DND-41 (cell line): ENCODE measurements at regions not wholly inside any gene's neighbourhood (a gene's known extent, or its start where the extent isn't known, plus 50 kb on each side); places are given as distances from the start of the nearest gene placed in this dataset.

ENCODE experiments used
- ATAC-seq: fragments of 200-7000 bp; cut with Tn5 transposase; 3 replicates; pipeline ENCODE4 v1.9.1; 2021; ENCODE audit warnings: low read depth; ENCODE audit not compliant: insufficient read depth
- DNase-seq: peaks from one replicate; pipeline ENCODE4 v3.0.0-alpha.2; 2020
- H2AFZ ChIP-seq: 2 replicates; pipeline ENCODE4 v1.6.0; 2012; ENCODE audit warnings: low read depth, low read length
- H3K27ac ChIP-seq: 2 replicates; pipeline ENCODE4 v1.5.1; 2012; ENCODE audit warnings: low read length, inconsistent platforms
- H3K27me3 ChIP-seq: fragments of 200-600 bp; sonication (generic); 2 replicates; pipeline ENCODE4 v1.6.0; 2012; ENCODE audit warnings: low read length, mild to moderate bottlenecking, inconsistent platforms; ENCODE audit not compliant: insufficient read depth, poor library complexity
- H3K36me3 ChIP-seq: 2 replicates; pipeline ENCODE4 v1.5.1; 2012; ENCODE audit warnings: low read length, inconsistent platforms; ENCODE audit not compliant: insufficient read depth
- H3K4me1 ChIP-seq: 2 replicates; pipeline ENCODE4 v1.5.1; 2012; ENCODE audit warnings: mild to moderate bottlenecking, low read length; ENCODE audit not compliant: insufficient read depth
- H3K4me2 ChIP-seq: 2 replicates; pipeline ENCODE4 v1.6.0; 2012; ENCODE audit warnings: mild to moderate bottlenecking, moderate library complexity, low read length, inconsistent platforms; ENCODE audit not compliant: insufficient read depth
- H3K4me3 ChIP-seq, 2 experiments: fragments of 200-600 bp in 1 of 2; shearing (Covaris generic) in 1 of 2; 2 replicates each; pipeline ENCODE4 v1.5.1; 2012 to 2016; ENCODE audit warnings: inconsistent platforms in 2 of 2, low read length in 2 of 2, mild to moderate bottlenecking in 2 of 2, low read depth in 1 of 2, moderate library complexity in 1 of 2
- H3K79me2 ChIP-seq: 2 replicates; pipeline ENCODE4 v1.6.0; 2012; ENCODE audit warnings: low read length, inconsistent platforms; ENCODE audit not compliant: insufficient read depth
- H3K9ac ChIP-seq: 2 replicates; pipeline ENCODE4 v1.6.0; 2012; ENCODE audit warnings: low read depth, mild to moderate bottlenecking, inconsistent platforms, low read length, moderate library complexity
- H3K9me3 ChIP-seq: 2 replicates; pipeline ENCODE4 v1.5.1; 2012; ENCODE audit warnings: low read length, moderate library complexity, mild to moderate bottlenecking, inconsistent platforms; ENCODE audit not compliant: insufficient read depth, severe bottlenecking
- H4K20me1 ChIP-seq: 2 replicates; pipeline ENCODE4 v1.6.0; 2012; ENCODE audit warnings: low read length; ENCODE audit not compliant: insufficient read depth
- CTCF ChIP-seq: IDR thresholded peaks from 2 replicates; pipeline ENCODE4 v1.5.1; 2012; ENCODE audit warnings: borderline replicate concordance, low read length, moderate library complexity, mild to moderate bottlenecking; ENCODE audit not compliant: poor library complexity, severe bottlenecking; ENCODE audit errors: extremely low read depth
- EZH2 ChIP-seq: IDR thresholded peaks from 3 replicates; pipeline ENCODE4 v1.6.1; 2012; ENCODE audit warnings: borderline replicate concordance, low read depth, mild to moderate bottlenecking, moderate library complexity, low read length, inconsistent platforms; ENCODE audit not compliant: severe bottlenecking

GRCh38 chr2:237198164-237198855 is 112.6 kb downstream of the COPS8 start:
- Histone ChIP-seq H3K9me3 (peaks cover 7% of the 10 kb centered on the region), H4K20me1 (no peaks in the 10 kb centered on the region; the same call in 1 of the 2 replicates), H3K9ac (no peak overlapping the region), H3K4me3 (no peak overlapping the region), H3K27me3 (no peaks in the 10 kb centered on the region), H3K4me2 (no peak overlapping the region), H2AFZ (no peak overlapping the region), H3K4me1 (no peaks in the 10 kb centered on the region), H3K79me2 (no peaks in the 10 kb centered on the region), H3K27ac (no peak overlapping the region), H3K36me3 (no peaks in the 10 kb centered on the region)
- no peak for TF ChIP-seq EZH2
- TF ChIP-seq CTCF: no peak
- DNase-seq (no peak), ATAC-seq (no peak)

- no peak overlapping the region for H3K4me2 ChIP-seq
- H3K9me3 ChIP-seq: peaks cover 7% of the 10 kb centered on the region
- ATAC-seq: no peak
- no peak for DNase-seq
- H3K9ac ChIP-seq: no peak overlapping the region
- H3K4me3 ChIP-seq: no peak overlapping the region
- no peaks in the 10 kb centered on the region for H3K79me2 ChIP-seq
- H3K36me3 ChIP-seq: no peaks in the 10 kb centered on the region
- TF ChIP-seq CTCF: no peak
- no peak for TF ChIP-seq EZH2
- no peaks in the 10 kb centered on the region for H3K27me3 ChIP-seq
- H2AFZ ChIP-seq: no peak overlapping the region
- H3K4me1 ChIP-seq: no peaks in the 10 kb centered on the region
- H3K27ac ChIP-seq: no peak overlapping the region
- H4K20me1 ChIP-seq: no peaks in the 10 kb centered on the region
These were observed 113.4 kb downstream of the COPS8 start for GRCh38 chr2:237199082-237199481.

- Histone ChIP-seq H3K4me3 (no peak overlapping the region), H3K27me3 (no peaks in the 10 kb centered on the region), H2AFZ (no peak overlapping the region), H3K9me3 (peaks cover 7% of the 10 kb centered on the region), H3K36me3 (no peaks in the 10 kb centered on the region), H3K4me1 (no peaks in the 10 kb centered on the region), H3K9ac (no peak overlapping the region), H4K20me1 (no peaks in the 10 kb centered on the region), H3K27ac (no peak overlapping the region), H3K4me2 (no peak overlapping the region), H3K79me2 (no peaks in the 10 kb centered on the region)
- no peak for TF ChIP-seq CTCF
- TF ChIP-seq EZH2: no peak
- DNase-seq (no peak), ATAC-seq (no peak)
These were observed 113.9 kb downstream of the COPS8 start for GRCh38 chr2:237199577-237199976.
